ENCODE measurements at regions not wholly inside any gene's neighbourhood (a gene's known extent, or its start where the extent isn't known, plus 50 kb on each side); places are given as distances from the start of the nearest gene placed in this dataset.

DNA sequence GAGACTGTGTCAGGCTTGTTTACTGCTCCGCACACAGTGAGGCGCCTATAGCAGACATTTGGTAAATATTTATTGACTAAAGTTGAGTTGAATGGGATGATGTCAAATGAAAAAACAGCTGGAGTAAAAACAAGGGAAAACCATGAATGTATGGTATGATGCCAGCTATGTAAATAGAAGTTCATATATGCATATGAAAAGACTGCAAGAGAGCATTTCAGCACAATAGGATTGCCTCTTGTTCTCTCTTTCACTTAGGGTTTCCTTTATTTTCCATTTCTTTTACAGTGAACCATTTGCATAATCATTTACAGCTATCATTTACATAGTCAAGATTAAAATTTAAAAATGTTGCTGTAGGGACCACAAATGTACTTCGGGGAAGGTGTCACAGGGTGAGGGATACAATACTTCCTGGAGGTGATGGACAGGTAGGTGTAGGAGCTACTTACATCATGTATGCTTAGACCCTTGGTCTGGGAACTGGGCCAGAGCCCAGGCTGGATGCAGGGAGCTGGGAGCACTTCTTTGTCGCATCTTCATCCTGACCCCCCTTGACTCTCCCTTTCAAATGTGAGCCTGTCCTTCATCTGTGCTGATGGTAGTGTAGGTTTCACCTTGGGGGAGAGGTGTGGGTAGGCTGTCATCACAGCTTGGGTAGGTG, 113.3 kb downstream of the UTP18 start:
- Histone ChIP-seq H3K27ac (ENCODE audit: poor library complexity, severe bottlenecking) (no peak overlapping the region), H3K9me3 (ENCODE audit: severe bottlenecking) (no peaks in the 10 kb centered on the region), H3K4me3 (ENCODE audit: severe bottlenecking) (no peak overlapping the region), H3K4me1 (ENCODE audit: insufficient read depth, poor library complexity, severe bottlenecking) (peaks cover 5% of the 10 kb centered on the region), H3K27me3 (ENCODE audit: insufficient read depth, poor library complexity, severe bottlenecking) (no peaks in the 10 kb centered on the region), H3K36me3 (ENCODE audit: low read depth) (no peaks in the 10 kb centered on the region)
- TF ChIP-seq, protein P1, sequence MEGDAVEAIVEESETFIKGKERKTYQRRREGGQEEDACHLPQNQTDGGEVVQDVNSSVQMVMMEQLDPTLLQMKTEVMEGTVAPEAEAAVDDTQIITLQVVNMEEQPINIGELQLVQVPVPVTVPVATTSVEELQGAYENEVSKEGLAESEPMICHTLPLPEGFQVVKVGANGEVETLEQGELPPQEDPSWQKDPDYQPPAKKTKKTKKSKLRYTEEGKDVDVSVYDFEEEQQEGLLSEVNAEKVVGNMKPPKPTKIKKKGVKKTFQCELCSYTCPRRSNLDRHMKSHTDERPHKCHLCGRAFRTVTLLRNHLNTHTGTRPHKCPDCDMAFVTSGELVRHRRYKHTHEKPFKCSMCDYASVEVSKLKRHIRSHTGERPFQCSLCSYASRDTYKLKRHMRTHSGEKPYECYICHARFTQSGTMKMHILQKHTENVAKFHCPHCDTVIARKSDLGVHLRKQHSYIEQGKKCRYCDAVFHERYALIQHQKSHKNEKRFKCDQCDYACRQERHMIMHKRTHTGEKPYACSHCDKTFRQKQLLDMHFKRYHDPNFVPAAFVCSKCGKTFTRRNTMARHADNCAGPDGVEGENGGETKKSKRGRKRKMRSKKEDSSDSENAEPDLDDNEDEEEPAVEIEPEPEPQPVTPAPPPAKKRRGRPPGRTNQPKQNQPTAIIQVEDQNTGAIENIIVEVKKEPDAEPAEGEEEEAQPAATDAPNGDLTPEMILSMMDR (IDR thresholded peaks at IDR 0.05; ENCODE audit: poor library complexity, severe bottlenecking) = no peak
- DNase-seq (ENCODE audit: low spot score) (no peak), ATAC-seq (ENCODE audit: low read depth) (no peak)

DNA sequence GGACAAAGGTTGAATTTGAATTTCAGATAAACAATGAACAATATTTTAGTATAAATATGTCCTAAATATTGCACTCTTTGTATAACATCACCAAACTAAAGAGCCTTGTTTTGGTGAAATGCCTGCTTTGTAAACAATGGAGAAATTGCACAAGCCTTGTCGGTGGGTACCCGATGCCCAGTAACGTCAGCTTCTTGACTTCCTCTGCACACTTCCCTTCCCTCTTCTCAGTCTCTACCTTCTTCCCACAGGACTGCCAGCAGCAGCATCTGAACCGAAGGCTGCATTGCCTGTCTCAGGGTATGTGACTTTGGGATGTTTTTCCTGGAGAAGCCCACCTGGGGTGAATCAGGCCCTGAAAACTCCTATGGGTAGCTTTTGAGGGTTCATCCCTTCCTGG, 113.9 kb downstream of the UTP18 start:
- no peak overlapping the region for H3K4me3 ChIP-seq (ENCODE audit: severe bottlenecking)
- DNase-seq (ENCODE audit: low spot score) (no peak), ATAC-seq (ENCODE audit: low read depth) (no peak)
- TF ChIP-seq, protein P1 (IDR thresholded peaks at IDR 0.05; ENCODE audit: poor library complexity, severe bottlenecking) = no peak
- H3K27me3 ChIP-seq (ENCODE audit: insufficient read depth, poor library complexity, severe bottlenecking) = no peaks in the 10 kb centered on the region
- no peak overlapping the region for H3K27ac ChIP-seq (ENCODE audit: poor library complexity, severe bottlenecking)
- peaks cover 5% of the 10 kb centered on the region for H3K4me1 ChIP-seq (ENCODE audit: insufficient read depth, poor library complexity, severe bottlenecking)
- H3K36me3 ChIP-seq (ENCODE audit: low read depth) = no peaks in the 10 kb centered on the region
- no peaks in the 10 kb centered on the region for H3K9me3 ChIP-seq (ENCODE audit: severe bottlenecking)

DNA sequence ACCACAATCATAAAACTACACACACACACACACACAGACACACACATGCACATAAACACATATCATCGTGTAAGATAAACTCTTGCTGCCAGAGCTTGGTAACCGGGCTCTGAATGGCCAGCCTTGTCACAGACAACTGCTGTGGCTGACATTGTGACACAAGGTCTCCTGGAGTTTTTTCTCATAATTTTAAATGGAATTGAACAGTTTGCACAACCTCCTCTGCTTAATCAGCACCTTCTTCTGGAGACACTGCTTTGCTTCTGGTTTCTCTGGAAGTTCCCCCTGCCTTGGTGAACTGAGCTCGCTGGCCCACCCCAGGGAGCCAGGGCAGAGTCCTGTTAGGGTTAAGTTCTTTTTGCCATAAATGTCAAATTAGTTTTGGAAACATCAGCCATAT, 115.4 kb downstream of the UTP18 start:
- ATAC-seq (ENCODE audit: low read depth) (no peak), DNase-seq (ENCODE audit: low spot score) (no peak)
- Histone ChIP-seq H3K9me3 (ENCODE audit: severe bottlenecking) (no peaks in the 10 kb centered on the region), H3K36me3 (ENCODE audit: low read depth) (no peaks in the 10 kb centered on the region), H3K4me3 (ENCODE audit: severe bottlenecking) (no peak overlapping the region), H3K4me1 (ENCODE audit: insufficient read depth, poor library complexity, severe bottlenecking) (peaks cover 5% of the 10 kb centered on the region), H3K27ac (ENCODE audit: poor library complexity, severe bottlenecking) (no peak overlapping the region), H3K27me3 (ENCODE audit: insufficient read depth, poor library complexity, severe bottlenecking) (peaks cover 4% of the 10 kb centered on the region)
- TF ChIP-seq, protein P1 (IDR thresholded peaks at IDR 0.05; ENCODE audit: poor library complexity, severe bottlenecking) = no peak

- H3K4me1 ChIP-seq (ENCODE audit: insufficient read depth, poor library complexity, severe bottlenecking) = peaks cover 5% of the 10 kb centered on the region
- no peak overlapping the region for H3K27ac ChIP-seq (ENCODE audit: poor library complexity, severe bottlenecking)
- no peak overlapping the region for H3K4me3 ChIP-seq (ENCODE audit: severe bottlenecking)
- peaks cover 4% of the 10 kb centered on the region for H3K27me3 ChIP-seq (ENCODE audit: insufficient read depth, poor library complexity, severe bottlenecking)
- H3K9me3 ChIP-seq (ENCODE audit: severe bottlenecking) = no peaks in the 10 kb centered on the region
- no peaks in the 10 kb centered on the region for H3K36me3 ChIP-seq (ENCODE audit: low read depth)
- TF ChIP-seq, protein P1 (IDR thresholded peaks at IDR 0.05; ENCODE audit: poor library complexity, severe bottlenecking) = no peak
- ATAC-seq (ENCODE audit: low read depth) (no peak), DNase-seq (ENCODE audit: low spot score) (no peak)
These were observed 116.4 kb downstream of the UTP18 start for GRCh38 chr17:51376739-51377138.

DNA sequence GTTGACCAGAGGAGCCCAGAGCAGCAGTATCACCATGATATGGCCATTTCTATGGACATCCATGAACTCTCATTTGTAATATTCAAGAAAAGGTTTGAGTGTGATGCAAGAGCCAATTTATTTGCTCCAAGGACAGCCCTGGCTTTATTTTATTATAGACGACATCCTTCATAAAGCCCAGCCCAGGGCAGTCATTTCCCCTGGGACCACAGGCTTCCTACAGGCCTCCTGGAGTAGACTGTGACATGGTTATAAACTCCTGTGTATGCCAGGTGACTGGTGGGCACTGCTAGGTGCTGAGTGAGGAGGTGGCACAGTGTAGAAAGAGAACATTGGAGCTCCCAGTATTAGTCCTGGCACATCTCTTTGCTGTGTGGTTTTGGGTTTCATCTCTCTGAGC, 120.9 kb downstream of the UTP18 start:
- no peak overlapping the region for H3K27ac ChIP-seq (ENCODE audit: poor library complexity, severe bottlenecking)
- TF ChIP-seq, protein P1 (IDR thresholded peaks at IDR 0.05; ENCODE audit: poor library complexity, severe bottlenecking) = no peak
- H3K4me1 ChIP-seq (ENCODE audit: insufficient read depth, poor library complexity, severe bottlenecking) = no peaks in the 10 kb centered on the region
- H3K27me3 ChIP-seq (ENCODE audit: insufficient read depth, poor library complexity, severe bottlenecking) = peaks cover 10% of the 10 kb centered on the region
- H3K36me3 ChIP-seq (ENCODE audit: low read depth) = no peaks in the 10 kb centered on the region
- no peaks in the 10 kb centered on the region for H3K9me3 ChIP-seq (ENCODE audit: severe bottlenecking)
- H3K4me3 ChIP-seq (ENCODE audit: severe bottlenecking) = no peak overlapping the region
- no peak for ATAC-seq (ENCODE audit: low read depth)
- no peak for DNase-seq (ENCODE audit: low spot score)

Measured in RWPE2 (cell line).